SK-N-SH treated with all-trans-retinoic acid at 6 μM for 48 hours (cell line): ENCODE measurements at regions not wholly inside any gene's neighbourhood (a gene's known extent, or its start where the extent isn't known, plus 50 kb on each side); places are given as distances from the start of the nearest gene placed in this dataset.

Source experiments
- ATAC-seq: fragments of 200-7000 bp; cut with Tn5 transposase; 3 replicates; pipeline ENCODE4 v1.9.1; 2020; ENCODE audit warnings: mild to moderate bottlenecking, moderate library complexity
- ARNTL ChIP-seq: fragments of 450-650 bp; formaldehyde crosslinking; IDR thresholded peaks from 2 replicates; pipeline ENCODE4 v1.5.0; 2020; ENCODE audit warnings: low read depth, mild to moderate bottlenecking, moderate library complexity, borderline replicate concordance
- BACH2 ChIP-seq: fragments of 250-450 bp; sonication (Bioruptor Pico); IDR thresholded peaks from 2 replicates; pipeline ENCODE4 v1.9.0; 2021; ENCODE audit warnings: mild to moderate bottlenecking, borderline replicate concordance
- CSDC2 ChIP-seq: fragments of 250-450 bp; sonication (Bioruptor Pico); IDR thresholded peaks from 2 replicates; pipeline ENCODE4 v1.5.0; 2020; ENCODE audit warnings: mild to moderate bottlenecking, moderate library complexity
- ESRRG ChIP-seq: fragments of 250-450 bp; sonication (Bioruptor Pico); IDR thresholded peaks from 2 replicates; pipeline ENCODE4 v1.6.1; 2021; ENCODE audit warnings: mild to moderate bottlenecking
- GLIS3 ChIP-seq: fragments of 250-450 bp; sonication (Bioruptor Pico); IDR thresholded peaks from 2 replicates; pipeline ENCODE4 v1.5.0; 2020; ENCODE audit warnings: mild to moderate bottlenecking, moderate library complexity
- ISL1 ChIP-seq: fragments of 250-450 bp; sonication (Bioruptor Pico); IDR thresholded peaks from 2 replicates; pipeline ENCODE4 v2.1.2; 2022; ENCODE audit warnings: mild to moderate bottlenecking, moderate library complexity
- OSR1 ChIP-seq: fragments of 250-450 bp; sonication (Bioruptor Pico); IDR thresholded peaks from 2 replicates; pipeline ENCODE4 v1.8.0; 2022; ENCODE audit warnings: moderate library complexity, mild to moderate bottlenecking, inconsistent platforms
- PATZ1 ChIP-seq: fragments of 250-450 bp; sonication (Bioruptor Pico); IDR thresholded peaks from 2 replicates; pipeline ENCODE4 v1.8.0; 2020; ENCODE audit warnings: mild to moderate bottlenecking, moderate library complexity, borderline replicate concordance
- PPARA ChIP-seq: fragments of 250-450 bp; sonication (Bioruptor Pico); IDR thresholded peaks from 2 replicates; pipeline ENCODE4 v1.5.0; 2020; ENCODE audit warnings: mild to moderate bottlenecking, borderline replicate concordance
- RARB ChIP-seq: fragments of 250-450 bp; sonication (Bioruptor Pico); IDR thresholded peaks from 2 replicates; pipeline ENCODE4 v1.8.0; 2021; ENCODE audit warnings: mild to moderate bottlenecking, moderate library complexity
- SNAI2 ChIP-seq: fragments of 250-450 bp; sonication (Bioruptor Pico); IDR thresholded peaks from 2 replicates; pipeline ENCODE4 v1.5.0; 2020; ENCODE audit warnings: mild to moderate bottlenecking, moderate library complexity
- TOX ChIP-seq: fragments of 250-450 bp; sonication (Bioruptor Pico); IDR thresholded peaks from 2 replicates; pipeline ENCODE4 v1.8.0; 2021; ENCODE audit warnings: mild to moderate bottlenecking, moderate library complexity, borderline replicate concordance
- ZC3H10 ChIP-seq: fragments of 250-450 bp; sonication (Bioruptor Pico); IDR thresholded peaks from 2 replicates; pipeline ENCODE4 v1.5.1; 2021; ENCODE audit warnings: mild to moderate bottlenecking, moderate library complexity
- ZFP3 ChIP-seq: fragments of 250-450 bp; sonication (Bioruptor Pico); IDR thresholded peaks from 2 replicates; pipeline ENCODE4 v1.5.0; 2020; ENCODE audit warnings: mild to moderate bottlenecking, moderate library complexity
- ZFP30 ChIP-seq: fragments of 450-650 bp; formaldehyde crosslinking; IDR thresholded peaks from 2 replicates; pipeline ENCODE4 v1.5.0; 2022; ENCODE audit warnings: mild to moderate bottlenecking, moderate library complexity
- ZNF565 ChIP-seq: fragments of 450-650 bp; formaldehyde crosslinking; conservative IDR thresholded peaks from 2 replicates; pipeline ENCODE4 v1.5.0; 2020; ENCODE audit warnings: low read depth, mild to moderate bottlenecking, moderate library complexity
- ZNF70 ChIP-seq: fragments of 450-650 bp; formaldehyde crosslinking; IDR thresholded peaks from 2 replicates; pipeline ENCODE4 v1.5.0; 2020; ENCODE audit warnings: mild to moderate bottlenecking, moderate library complexity
- ZNF8 ChIP-seq: fragments of 450-650 bp; formaldehyde crosslinking; IDR thresholded peaks from 2 replicates; pipeline ENCODE4 v1.5.0; 2020; ENCODE audit warnings: mild to moderate bottlenecking, moderate library complexity
- TF ChIP-seq, protein P1 (sequence below): fragments of 250-450 bp; sonication (Bioruptor Pico); IDR thresholded peaks from 2 replicates; pipeline ENCODE4 v1.8.0; 2021; ENCODE audit warnings: low read depth, mild to moderate bottlenecking, moderate library complexity, borderline replicate concordance
- TF ChIP-seq, protein P2 (sequence below): fragments of 250-450 bp; sonication (Bioruptor Pico); IDR thresholded peaks from 2 replicates; pipeline ENCODE4 v1.5.1; 2021; ENCODE audit warnings: mild to moderate bottlenecking, moderate library complexity
- TF ChIP-seq, protein P3 (sequence below): fragments of 250-450 bp; sonication (Bioruptor Pico); IDR thresholded peaks from 2 replicates; pipeline ENCODE4 v1.5.0; 2020; ENCODE audit warnings: mild to moderate bottlenecking, moderate library complexity
- TF ChIP-seq, protein P4 (sequence below): fragments of 250-450 bp; sonication (Bioruptor Pico); IDR thresholded peaks from 2 replicates; pipeline ENCODE4 v1.5.1; 2020; ENCODE audit warnings: low read depth, mild to moderate bottlenecking, moderate library complexity

GRCh38 chr3:137347817-137348368 lies 390.1 kb downstream of the IL20RB start:
- TF ChIP-seq ZC3H10 (CRISPR knock-in tag) (no peak), ISL1 (CRISPR knock-in tag) (no peak), OSR1 (CRISPR knock-in tag) (no peak), ZFP30 (CRISPR knock-in tag) (no peak), ARNTL (CRISPR knock-in tag) (no peak), PATZ1 (CRISPR knock-in tag) (no peak), BACH2 (no peak), GLIS3 (no peak), ZNF8 (CRISPR knock-in tag) (no peak), TOX (CRISPR knock-in tag) (no peak), SNAI2 (no peak), ZNF565 (CRISPR knock-in tag) (no peak), PPARA (CRISPR knock-in tag) (no peak), ZNF70 (CRISPR knock-in tag) (no peak), CSDC2 (CRISPR knock-in tag) (no peak), ESRRG (CRISPR knock-in tag) (no peak)
- TF ChIP-seq, protein P1, sequence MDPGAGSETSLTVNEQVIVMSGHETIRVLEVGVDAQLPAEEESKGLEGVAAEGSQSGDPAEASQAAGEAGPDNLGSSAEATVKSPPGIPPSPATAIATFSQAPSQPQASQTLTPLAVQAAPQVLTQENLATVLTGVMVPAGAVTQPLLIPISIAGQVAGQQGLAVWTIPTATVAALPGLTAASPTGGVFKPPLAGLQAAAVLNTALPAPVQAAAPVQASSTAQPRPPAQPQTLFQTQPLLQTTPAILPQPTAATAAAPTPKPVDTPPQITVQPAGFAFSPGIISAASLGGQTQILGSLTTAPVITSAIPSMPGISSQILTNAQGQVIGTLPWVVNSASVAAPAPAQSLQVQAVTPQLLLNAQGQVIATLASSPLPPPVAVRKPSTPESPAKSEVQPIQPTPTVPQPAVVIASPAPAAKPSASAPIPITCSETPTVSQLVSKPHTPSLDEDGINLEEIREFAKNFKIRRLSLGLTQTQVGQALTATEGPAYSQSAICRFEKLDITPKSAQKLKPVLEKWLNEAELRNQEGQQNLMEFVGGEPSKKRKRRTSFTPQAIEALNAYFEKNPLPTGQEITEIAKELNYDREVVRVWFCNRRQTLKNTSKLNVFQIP (CRISPR knock-in tag), result no peak
- TF ChIP-seq, protein P2, sequence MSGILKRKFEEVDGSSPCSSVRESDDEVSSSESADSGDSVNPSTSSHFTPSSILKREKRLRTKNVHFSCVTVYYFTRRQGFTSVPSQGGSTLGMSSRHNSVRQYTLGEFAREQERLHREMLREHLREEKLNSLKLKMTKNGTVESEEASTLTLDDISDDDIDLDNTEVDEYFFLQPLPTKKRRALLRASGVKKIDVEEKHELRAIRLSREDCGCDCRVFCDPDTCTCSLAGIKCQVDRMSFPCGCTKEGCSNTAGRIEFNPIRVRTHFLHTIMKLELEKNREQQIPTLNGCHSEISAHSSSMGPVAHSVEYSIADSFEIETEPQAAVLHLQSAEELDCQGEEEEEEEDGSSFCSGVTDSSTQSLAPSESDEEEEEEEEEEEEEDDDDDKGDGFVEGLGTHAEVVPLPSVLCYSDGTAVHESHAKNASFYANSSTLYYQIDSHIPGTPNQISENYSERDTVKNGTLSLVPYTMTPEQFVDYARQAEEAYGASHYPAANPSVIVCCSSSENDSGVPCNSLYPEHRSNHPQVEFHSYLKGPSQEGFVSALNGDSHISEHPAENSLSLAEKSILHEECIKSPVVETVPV (CRISPR knock-in tag), result no peak
- TF ChIP-seq, protein P3, sequence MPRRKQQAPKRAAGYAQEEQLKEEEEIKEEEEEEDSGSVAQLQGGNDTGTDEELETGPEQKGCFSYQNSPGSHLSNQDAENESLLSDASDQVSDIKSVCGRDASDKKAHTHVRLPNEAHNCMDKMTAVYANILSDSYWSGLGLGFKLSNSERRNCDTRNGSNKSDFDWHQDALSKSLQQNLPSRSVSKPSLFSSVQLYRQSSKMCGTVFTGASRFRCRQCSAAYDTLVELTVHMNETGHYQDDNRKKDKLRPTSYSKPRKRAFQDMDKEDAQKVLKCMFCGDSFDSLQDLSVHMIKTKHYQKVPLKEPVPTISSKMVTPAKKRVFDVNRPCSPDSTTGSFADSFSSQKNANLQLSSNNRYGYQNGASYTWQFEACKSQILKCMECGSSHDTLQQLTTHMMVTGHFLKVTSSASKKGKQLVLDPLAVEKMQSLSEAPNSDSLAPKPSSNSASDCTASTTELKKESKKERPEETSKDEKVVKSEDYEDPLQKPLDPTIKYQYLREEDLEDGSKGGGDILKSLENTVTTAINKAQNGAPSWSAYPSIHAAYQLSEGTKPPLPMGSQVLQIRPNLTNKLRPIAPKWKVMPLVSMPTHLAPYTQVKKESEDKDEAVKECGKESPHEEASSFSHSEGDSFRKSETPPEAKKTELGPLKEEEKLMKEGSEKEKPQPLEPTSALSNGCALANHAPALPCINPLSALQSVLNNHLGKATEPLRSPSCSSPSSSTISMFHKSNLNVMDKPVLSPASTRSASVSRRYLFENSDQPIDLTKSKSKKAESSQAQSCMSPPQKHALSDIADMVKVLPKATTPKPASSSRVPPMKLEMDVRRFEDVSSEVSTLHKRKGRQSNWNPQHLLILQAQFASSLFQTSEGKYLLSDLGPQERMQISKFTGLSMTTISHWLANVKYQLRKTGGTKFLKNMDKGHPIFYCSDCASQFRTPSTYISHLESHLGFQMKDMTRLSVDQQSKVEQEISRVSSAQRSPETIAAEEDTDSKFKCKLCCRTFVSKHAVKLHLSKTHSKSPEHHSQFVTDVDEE (CRISPR knock-in tag), result no peak
- no peak for ATAC-seq

DNA sequence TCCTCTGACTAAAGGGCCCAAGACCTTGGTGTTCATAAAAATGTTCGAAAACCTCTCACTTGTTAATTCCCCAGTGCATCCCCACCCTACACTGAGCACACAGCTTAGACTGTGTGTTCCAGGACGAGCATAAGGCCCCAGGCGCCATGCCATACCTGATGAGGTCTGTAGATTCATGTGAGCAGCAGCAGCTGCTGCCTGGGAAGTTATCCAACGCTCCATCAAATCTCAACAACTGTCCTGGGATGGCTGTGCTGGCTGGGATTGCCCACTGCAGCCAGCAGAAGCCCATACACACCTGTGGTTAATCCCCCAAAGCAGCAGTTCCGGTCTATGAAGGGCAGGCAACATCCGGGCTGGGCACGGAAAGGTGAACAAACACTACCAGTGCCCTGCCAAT lies 391.2 kb downstream of the IL20RB start:
- ATAC-seq, result no peak

More for the DNA sequence above, 391.2 kb downstream of the IL20RB start:
- TF ChIP-seq, protein P2 (CRISPR knock-in tag), result no peak
- TF ChIP-seq RARB (CRISPR knock-in tag) (no peak), TOX (CRISPR knock-in tag) (no peak), ZFP30 (CRISPR knock-in tag) (no peak), ZC3H10 (CRISPR knock-in tag) (no peak), ZNF70 (CRISPR knock-in tag) (no peak), OSR1 (CRISPR knock-in tag) (no peak), ESRRG (CRISPR knock-in tag) (no peak), ISL1 (CRISPR knock-in tag) (no peak), PATZ1 (CRISPR knock-in tag) (no peak), ZNF8 (CRISPR knock-in tag) (no peak), ZFP3 (CRISPR knock-in tag) (no peak), SNAI2 (no peak), GLIS3 (no peak)
- TF ChIP-seq, protein P4, sequence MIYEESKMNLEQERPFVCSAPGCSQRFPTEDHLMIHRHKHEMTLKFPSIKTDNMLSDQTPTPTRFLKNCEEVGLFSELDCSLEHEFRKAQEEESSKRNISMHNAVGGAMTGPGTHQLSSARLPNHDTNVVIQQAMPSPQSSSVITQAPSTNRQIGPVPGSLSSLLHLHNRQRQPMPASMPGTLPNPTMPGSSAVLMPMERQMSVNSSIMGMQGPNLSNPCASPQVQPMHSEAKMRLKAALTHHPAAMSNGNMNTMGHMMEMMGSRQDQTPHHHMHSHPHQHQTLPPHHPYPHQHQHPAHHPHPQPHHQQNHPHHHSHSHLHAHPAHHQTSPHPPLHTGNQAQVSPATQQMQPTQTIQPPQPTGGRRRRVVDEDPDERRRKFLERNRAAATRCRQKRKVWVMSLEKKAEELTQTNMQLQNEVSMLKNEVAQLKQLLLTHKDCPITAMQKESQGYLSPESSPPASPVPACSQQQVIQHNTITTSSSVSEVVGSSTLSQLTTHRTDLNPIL (CRISPR knock-in tag), result no peak
- TF ChIP-seq, protein P3 (CRISPR knock-in tag), result no peak
